ENCODE measurements at regions not wholly inside any gene's neighbourhood (a gene's known extent, or its start where the extent isn't known, plus 50 kb on each side); places are given as distances from the start of the nearest gene placed in this dataset.

DNA sequence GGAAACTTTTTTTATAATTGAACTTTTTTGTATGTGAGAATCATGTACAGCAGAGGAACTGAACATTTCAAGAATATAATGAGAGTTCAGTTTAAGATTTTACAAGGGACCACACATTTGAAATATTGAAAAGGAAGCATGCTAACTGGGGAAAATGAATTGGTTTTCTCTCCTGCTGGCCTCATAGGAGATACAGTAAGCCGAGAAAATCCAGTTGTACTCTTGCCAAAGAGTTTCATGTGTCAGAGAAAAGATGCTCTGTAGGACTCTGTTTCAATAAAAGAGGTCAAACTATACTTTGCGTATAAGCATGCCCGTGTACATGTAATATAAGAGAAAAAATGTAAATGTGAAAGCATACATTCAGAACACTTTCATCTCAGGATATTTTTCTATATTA lies 393.5 kb upstream of the NRSN1 start:
- no peaks in the 10 kb centered on the region for H3K36me3 ChIP-seq (ENCODE audit: insufficient read depth, low read length)
- no peak overlapping the region for H3K27ac ChIP-seq
- DNase-seq (ENCODE audit: low read depth, low spot score) = no peak
- TF ChIP-seq POLR2AphosphoS5 (IDR thresholded peaks at IDR 0.05; ENCODE audit: borderline replicate concordance, low read depth, low read length) = no peak
- H3K4me3 ChIP-seq = no peak overlapping the region
- H3K9me3 ChIP-seq (ENCODE audit: low read depth, low read length) = no peaks in the 10 kb centered on the region
- H3K9ac ChIP-seq (ENCODE audit: insufficient read length) = no peak overlapping the region

DNA sequence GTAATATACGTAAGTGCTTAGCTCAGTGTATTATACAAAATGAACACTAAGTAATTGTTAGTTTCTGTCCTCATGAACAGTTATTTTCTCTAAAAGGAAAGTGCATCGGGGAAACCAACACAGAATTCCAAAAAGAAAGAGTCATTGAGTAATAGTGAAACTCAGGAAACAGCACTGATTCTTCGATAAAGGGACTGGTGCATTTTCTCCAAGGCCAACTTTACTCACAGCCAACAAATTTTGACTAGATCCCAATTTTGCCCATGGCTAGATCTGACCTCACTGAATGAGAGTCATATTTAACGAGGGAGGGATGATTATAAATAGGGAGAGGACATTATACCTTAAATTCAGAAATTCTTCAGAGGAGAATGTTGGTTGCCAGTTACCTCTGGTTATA lies 390.9 kb upstream of the NRSN1 start:
- H3K9me3 ChIP-seq (ENCODE audit: low read depth, low read length) = no peaks in the 10 kb centered on the region
- H3K36me3 ChIP-seq (ENCODE audit: insufficient read depth, low read length) = no peaks in the 10 kb centered on the region
- H3K9ac ChIP-seq (ENCODE audit: insufficient read length) = no peak overlapping the region
- H3K4me3 ChIP-seq = no peak overlapping the region
- no peak overlapping the region for H3K27ac ChIP-seq
- TF ChIP-seq FOXP2 (optimal IDR thresholded peaks at IDR 0.05; ENCODE audit: control extremely low read depth, extremely low read length, insufficient read depth) = no peak
- no peak for TF ChIP-seq EZH2 (IDR thresholded peaks at IDR 0.05)
- TF ChIP-seq POLR2AphosphoS5 (IDR thresholded peaks at IDR 0.05; ENCODE audit: borderline replicate concordance, low read depth, low read length) = no peak
- no peak for DNase-seq (ENCODE audit: low read depth, low spot score)

DNA sequence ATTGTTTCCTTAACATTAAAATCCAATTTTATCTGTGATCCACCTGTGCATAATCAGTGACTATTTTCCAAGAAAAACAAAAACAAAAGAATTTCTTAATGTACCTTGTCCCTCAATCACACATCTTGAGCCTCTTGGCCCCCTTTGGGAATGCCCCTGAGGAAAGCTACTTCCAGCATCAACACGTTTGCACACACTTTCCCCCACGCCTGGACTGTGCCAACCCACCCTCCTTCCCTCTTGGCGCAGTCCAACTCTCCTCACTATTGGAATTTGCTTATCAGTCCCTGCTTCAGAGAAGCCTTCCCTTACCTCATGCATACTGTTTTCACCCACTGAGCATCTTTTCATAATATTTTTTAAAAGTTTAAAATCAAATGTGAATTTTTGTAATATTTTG lies 389.4 kb upstream of the NRSN1 start:
- TF ChIP-seq EZH2 (IDR thresholded peaks at IDR 0.05) (no peak), FOXP2 (optimal IDR thresholded peaks at IDR 0.05; ENCODE audit: control extremely low read depth, extremely low read length, insufficient read depth) (no peak), POLR2AphosphoS5 (IDR thresholded peaks at IDR 0.05; ENCODE audit: borderline replicate concordance, low read depth, low read length) (no peak)
- no peak overlapping the region for H3K9ac ChIP-seq (ENCODE audit: insufficient read length)

DNA sequence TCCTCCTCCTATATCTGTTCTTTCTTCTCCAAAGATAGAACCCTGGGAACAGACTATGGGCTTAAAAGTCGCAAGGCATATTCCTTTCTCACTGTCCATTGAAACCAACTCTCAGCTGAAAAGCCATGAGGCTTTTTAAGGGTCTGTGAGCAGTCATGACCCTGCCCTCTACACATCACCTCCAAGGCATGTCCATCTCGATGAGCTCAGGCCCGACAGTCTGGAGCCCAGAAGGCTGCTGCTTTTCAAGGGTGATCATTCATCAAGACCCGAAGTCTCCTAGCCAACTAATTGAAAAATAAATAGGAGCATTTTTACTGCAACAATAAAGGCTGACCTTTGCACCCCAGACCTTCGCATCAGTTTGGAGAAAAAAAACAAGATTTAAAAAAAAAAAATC lies 378.8 kb upstream of the NRSN1 start:
- H3K9ac ChIP-seq (ENCODE audit: insufficient read length) = no peak overlapping the region
- DNase-seq (ENCODE audit: low read depth, low spot score) = no peak
- no peak overlapping the region for H3K27ac ChIP-seq
- no peaks in the 10 kb centered on the region for H3K9me3 ChIP-seq (ENCODE audit: low read depth, low read length)
- TF ChIP-seq FOXP2 (optimal IDR thresholded peaks at IDR 0.05; ENCODE audit: control extremely low read depth, extremely low read length, insufficient read depth) (no peak), EZH2 (IDR thresholded peaks at IDR 0.05) (no peak), POLR2AphosphoS5 (IDR thresholded peaks at IDR 0.05; ENCODE audit: borderline replicate concordance, low read depth, low read length) (no peak)
- H3K4me3 ChIP-seq = no peak overlapping the region
- H3K36me3 ChIP-seq (ENCODE audit: insufficient read depth, low read length) = no peaks in the 10 kb centered on the region

More for the DNA sequence above, 389.4 kb upstream of the NRSN1 start:
- H3K27ac ChIP-seq = no peak overlapping the region
- DNase-seq (ENCODE audit: low read depth, low spot score) = no peak
- no peaks in the 10 kb centered on the region for H3K36me3 ChIP-seq (ENCODE audit: insufficient read depth, low read length)
- H3K4me3 ChIP-seq = no peak overlapping the region
- no peaks in the 10 kb centered on the region for H3K9me3 ChIP-seq (ENCODE audit: low read depth, low read length)

DNA sequence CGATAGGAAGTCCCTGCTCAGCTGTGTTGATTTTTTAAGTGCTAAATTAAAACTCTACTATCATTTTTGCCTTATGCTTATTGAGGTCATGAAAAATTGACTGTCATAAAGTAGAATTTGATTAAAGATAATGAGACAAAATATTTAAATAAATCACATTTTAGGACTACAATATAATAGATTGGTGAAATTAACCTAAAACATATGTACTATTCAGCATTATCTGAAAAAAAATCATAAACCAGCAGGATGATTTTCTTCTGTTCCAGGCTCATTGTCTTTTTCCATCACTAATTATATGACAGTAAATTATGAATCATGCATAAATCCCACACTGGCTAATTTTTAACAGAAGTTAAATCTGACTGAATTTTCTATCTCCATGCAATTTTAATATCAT lies 373.6 kb upstream of the NRSN1 start:
- Histone ChIP-seq H3K36me3 (ENCODE audit: insufficient read depth, low read length) (no peaks in the 10 kb centered on the region), H3K27ac (no peak overlapping the region), H3K4me3 (no peak overlapping the region), H3K9ac (ENCODE audit: insufficient read length) (no peak overlapping the region), H3K9me3 (ENCODE audit: low read depth, low read length) (no peaks in the 10 kb centered on the region)
- no peak for DNase-seq (ENCODE audit: low read depth, low spot score)
- TF ChIP-seq FOXP2 (optimal IDR thresholded peaks at IDR 0.05; ENCODE audit: control extremely low read depth, extremely low read length, insufficient read depth) (no peak), POLR2AphosphoS5 (IDR thresholded peaks at IDR 0.05; ENCODE audit: borderline replicate concordance, low read depth, low read length) (no peak), EZH2 (IDR thresholded peaks at IDR 0.05) (no peak)

DNA sequence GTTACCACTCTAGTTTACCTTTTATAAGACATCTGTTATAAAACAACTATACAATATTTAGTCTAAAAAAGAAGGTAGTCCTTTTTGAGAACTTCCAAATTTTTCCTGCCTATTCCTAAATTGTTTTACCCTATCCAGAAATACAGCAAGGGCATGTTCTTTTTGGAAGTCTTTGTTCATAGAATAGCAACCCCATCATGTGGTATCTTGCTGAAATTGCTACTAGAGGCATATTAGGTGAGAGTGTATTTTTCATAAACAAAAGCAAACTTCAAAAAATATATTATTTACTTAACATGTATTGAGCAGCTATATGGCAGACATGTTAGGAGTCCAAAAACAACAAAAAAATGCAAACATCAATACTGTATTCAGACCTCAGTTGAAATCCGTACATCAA lies 371.8 kb upstream of the NRSN1 start:
- TF ChIP-seq FOXP2 (optimal IDR thresholded peaks at IDR 0.05; ENCODE audit: control extremely low read depth, extremely low read length, insufficient read depth) (no peak), POLR2AphosphoS5 (IDR thresholded peaks at IDR 0.05; ENCODE audit: borderline replicate concordance, low read depth, low read length) (no peak), EZH2 (IDR thresholded peaks at IDR 0.05) (no peak)
- no peak overlapping the region for H3K9ac ChIP-seq (ENCODE audit: insufficient read length)

DNA sequence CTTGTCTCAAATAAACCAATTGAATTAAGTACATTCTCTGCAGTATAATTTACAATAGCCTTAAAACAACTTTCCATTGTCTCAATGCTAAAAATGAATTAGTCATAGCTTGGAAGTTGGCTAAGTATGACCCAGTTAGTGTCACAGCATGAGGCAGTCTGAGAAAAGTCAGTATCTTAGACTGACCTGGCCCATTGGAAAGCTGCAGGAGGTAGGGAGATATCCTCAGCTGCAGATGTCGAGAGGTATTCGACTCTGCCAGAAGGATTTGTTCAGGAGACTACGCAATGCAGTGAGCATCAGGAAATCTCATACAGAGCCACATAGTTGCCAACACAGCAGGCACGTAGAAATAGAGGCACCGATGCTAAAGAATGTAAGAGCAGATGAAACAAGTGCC lies 350.9 kb upstream of the NRSN1 start:
- H3K9me3 ChIP-seq (ENCODE audit: low read depth, low read length) = no peaks in the 10 kb centered on the region
- no peak overlapping the region for H3K4me3 ChIP-seq
- DNase-seq (ENCODE audit: low read depth, low spot score) = no peak
- H3K27ac ChIP-seq = no peak overlapping the region
- no peak overlapping the region for H3K9ac ChIP-seq (ENCODE audit: insufficient read length)
- no peaks in the 10 kb centered on the region for H3K36me3 ChIP-seq (ENCODE audit: insufficient read depth, low read length)
- no peak for TF ChIP-seq POLR2AphosphoS5 (IDR thresholded peaks at IDR 0.05; ENCODE audit: borderline replicate concordance, low read depth, low read length)
- no peak for TF ChIP-seq FOXP2 (optimal IDR thresholded peaks at IDR 0.05; ENCODE audit: control extremely low read depth, extremely low read length, insufficient read depth)

More for the DNA sequence above, 371.8 kb upstream of the NRSN1 start:
- Histone ChIP-seq H3K36me3 (ENCODE audit: insufficient read depth, low read length) (no peaks in the 10 kb centered on the region), H3K4me3 (no peak overlapping the region), H3K9me3 (ENCODE audit: low read depth, low read length) (no peaks in the 10 kb centered on the region), H3K27ac (no peak overlapping the region)
- DNase-seq (ENCODE audit: low read depth, low spot score) = no peak

DNA sequence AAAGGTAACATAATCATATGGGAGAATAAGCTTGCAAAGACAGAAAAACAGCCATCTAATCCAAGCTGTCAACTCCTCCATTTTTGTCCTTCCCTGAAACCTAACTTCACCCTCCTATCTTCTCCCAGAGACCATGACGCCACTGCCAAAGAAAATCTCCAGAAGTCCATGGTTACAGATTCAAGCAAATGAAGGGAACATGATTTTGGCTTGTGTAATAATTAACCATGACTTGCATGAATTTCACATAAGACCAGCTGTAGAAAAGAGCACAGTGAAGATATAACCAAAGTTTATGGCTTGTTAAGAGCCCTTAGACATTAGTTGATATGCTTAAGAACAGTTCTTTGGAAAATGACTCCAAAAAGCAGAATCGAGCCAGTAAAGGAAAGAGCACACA lies 342.1 kb upstream of the NRSN1 start:
- Histone ChIP-seq H3K9ac (ENCODE audit: insufficient read length) (no peak overlapping the region), H3K36me3 (ENCODE audit: insufficient read depth, low read length) (no peaks in the 10 kb centered on the region), H3K4me3 (no peak overlapping the region), H3K9me3 (ENCODE audit: low read depth, low read length) (no peaks in the 10 kb centered on the region), H3K27ac (no peak overlapping the region)
- TF ChIP-seq EZH2 (IDR thresholded peaks at IDR 0.05) (no peak), POLR2AphosphoS5 (IDR thresholded peaks at IDR 0.05; ENCODE audit: borderline replicate concordance, low read depth, low read length) (no peak)
- no peak for DNase-seq (ENCODE audit: low read depth, low spot score)

DNA sequence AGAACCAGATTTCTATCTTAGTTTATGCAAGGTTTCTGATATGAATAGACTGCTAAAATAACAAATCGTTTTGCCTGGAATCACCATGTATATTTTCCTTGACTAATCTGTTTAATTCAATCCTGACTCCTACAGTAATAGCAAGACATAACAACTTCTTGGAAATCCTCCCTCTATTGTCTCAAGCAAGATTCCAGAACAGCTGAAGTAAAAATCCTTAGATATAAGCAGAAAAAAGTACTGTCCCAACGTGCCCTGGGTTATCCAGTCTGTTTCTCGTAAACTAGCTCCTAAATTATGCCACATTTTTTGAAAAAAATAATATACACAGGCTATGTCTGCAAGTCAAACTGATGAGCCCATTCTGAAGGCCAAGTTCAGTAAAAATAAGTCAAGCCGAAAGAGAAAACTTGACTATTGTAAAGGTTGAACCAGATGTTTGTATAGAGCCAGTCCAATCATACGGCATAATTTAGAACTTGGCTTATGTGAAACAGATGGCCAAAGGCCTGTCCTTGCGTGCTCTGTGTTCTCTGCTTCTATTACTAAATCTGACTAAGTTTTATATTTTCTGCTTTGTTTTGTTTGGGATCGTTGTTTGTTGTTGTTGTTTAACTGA lies 341.6 kb upstream of the NRSN1 start:
- TF ChIP-seq POLR2AphosphoS5 (IDR thresholded peaks at IDR 0.05; ENCODE audit: borderline replicate concordance, low read depth, low read length) (no peak), FOXP2 (optimal IDR thresholded peaks at IDR 0.05; ENCODE audit: control extremely low read depth, extremely low read length, insufficient read depth) (no peak), EZH2 (IDR thresholded peaks at IDR 0.05) (no peak)
- Histone ChIP-seq H3K27ac (no peak overlapping the region), H3K36me3 (ENCODE audit: insufficient read depth, low read length) (no peaks in the 10 kb centered on the region), H3K9ac (ENCODE audit: insufficient read length) (no peak overlapping the region), H3K9me3 (ENCODE audit: low read depth, low read length) (no peaks in the 10 kb centered on the region), H3K4me3 (no peak overlapping the region)
- DNase-seq (ENCODE audit: low read depth, low spot score) = no peak
